Ishikawa (cell line): ENCODE measurements at regions not wholly inside any gene's neighbourhood (a gene's known extent, or its start where the extent isn't known, plus 50 kb on each side); places are given as distances from the start of the nearest gene placed in this dataset.

Experiments
- CEBPB ChIP-seq: IDR thresholded peaks from 2 replicates; pipeline ENCODE4 v1.6.1; 2012
- EP300 ChIP-seq: IDR thresholded peaks from 2 replicates; pipeline ENCODE4 v1.6.1; 2012; ENCODE audit warnings: borderline replicate concordance
- MAX ChIP-seq: IDR thresholded peaks from 2 replicates; pipeline ENCODE4 v1.6.1; 2012
- RAD21 ChIP-seq: IDR thresholded peaks from 2 replicates; pipeline ENCODE4 v1.6.1; 2012; ENCODE audit warnings: low read depth
- REST ChIP-seq: IDR thresholded peaks from 2 replicates; pipeline ENCODE4 v1.6.1; 2012; ENCODE audit warnings: low read depth, mild to moderate bottlenecking
- TAF1 ChIP-seq: IDR thresholded peaks from 2 replicates; pipeline ENCODE4 v1.6.1; 2012; ENCODE audit warnings: low read depth, mild to moderate bottlenecking
- TCF12 ChIP-seq: IDR thresholded peaks from 2 replicates; pipeline ENCODE4 v1.6.1; 2012; ENCODE audit warnings: low read depth
- TEAD4 ChIP-seq: IDR thresholded peaks from 2 replicates; pipeline ENCODE4 v1.6.1; 2012
- USF1 ChIP-seq: IDR thresholded peaks from 2 replicates; pipeline ENCODE4 v1.6.1; 2012
- YY1 ChIP-seq: IDR thresholded peaks from 2 replicates; pipeline ENCODE4 v1.6.1; 2012; ENCODE audit warnings: low read depth
- ZBTB7A ChIP-seq: IDR thresholded peaks from 2 replicates; pipeline ENCODE4 v1.6.1; 2012; ENCODE audit warnings: low read depth

DNA sequence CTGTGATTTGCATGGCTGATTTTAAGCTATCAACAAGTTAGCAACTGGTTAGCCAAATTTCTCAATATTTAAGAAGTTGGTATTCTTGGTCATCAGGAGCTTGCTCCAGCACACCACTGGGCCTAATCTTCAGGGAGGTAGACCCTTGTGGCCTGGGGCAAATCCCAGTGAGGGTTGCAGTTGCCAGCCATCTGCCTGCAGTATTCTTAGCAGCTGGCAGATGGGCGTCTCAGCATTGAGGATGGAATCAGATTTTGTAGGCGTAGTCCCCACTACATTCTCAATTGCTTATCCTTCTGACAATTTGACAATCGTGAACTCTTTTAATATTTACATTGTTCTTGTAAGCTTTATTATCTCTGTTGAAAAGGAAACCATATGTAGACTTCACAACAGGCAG, 1266.2 kb downstream of the SLITRK5 start:
- no peak for TF ChIP-seq EP300
- no peak for TF ChIP-seq YY1
- TF ChIP-seq RAD21: no peak
- TF ChIP-seq MAX: no peak
- no peak for TF ChIP-seq TAF1
- no peak for TF ChIP-seq TCF12
- no peak for TF ChIP-seq USF1
- TF ChIP-seq REST: no peak
- TF ChIP-seq TEAD4: no peak
- TF ChIP-seq CEBPB: no peak
- no peak for TF ChIP-seq ZBTB7A
